GM19468 (cell line): ENCODE measurements at regions not wholly inside any gene's neighbourhood (a gene's known extent, or its start where the extent isn't known, plus 50 kb on each side); places are given as distances from the start of the nearest gene placed in this dataset.

ENCODE experiments used
- ATAC-seq: cut with Tn5 transposase; IDR thresholded peaks from one replicate; pipeline ENCODE4 v1.9.1; 2021; ENCODE audit warnings: mild to moderate bottlenecking, moderate library complexity, moderate number of reproducible peaks; ENCODE audit not compliant: unreplicated experiment; ENCODE audit errors: extremely low read depth

GRCh38 chr6:82073484-82073883 lies 174.1 kb downstream of the IBTK start:
- no peak for ATAC-seq

GRCh38 chr6:82072751-82073150 lies 174.8 kb downstream of the IBTK start:
- ATAC-seq, result no peak

- ATAC-seq, result no peak
These were observed 175.4 kb downstream of the IBTK start for GRCh38 chr6:82072121-82072521.

- no peak for ATAC-seq
These were observed 178.8 kb downstream of the IBTK start for GRCh38 chr6:82068721-82069120.

GRCh38 chr6:82066991-82067411 lies 180.5 kb downstream of the IBTK start:
- ATAC-seq, result peak; percentile 98

- ATAC-seq, result no peak
These were observed 181.3 kb downstream of the IBTK start for GRCh38 chr6:82066196-82066595.

GRCh38 chr6:82063574-82063973 lies 184.0 kb downstream of the IBTK start:
- ATAC-seq, result no peak

GRCh38 chr6:82062219-82062618 lies 185.3 kb downstream of the IBTK start:
- no peak for ATAC-seq

GRCh38 chr6:82057846-82058554 lies 189.5 kb downstream of the IBTK start:
- no peak for ATAC-seq

GRCh38 chr6:82056567-82056966 lies 191.0 kb downstream of the IBTK start:
- no peak for ATAC-seq

- no peak for ATAC-seq
These were observed 201.4 kb downstream of the IBTK start for GRCh38 chr6:82045965-82046756.

- ATAC-seq, result peak; percentile 42
These were observed 206.9 kb downstream of the IBTK start for GRCh38 chr6:82040405-82041221.

GRCh38 chr6:82038631-82039030 lies 208.9 kb downstream of the IBTK start:
- no peak for ATAC-seq

- no peak for ATAC-seq
These were observed 212.0 kb downstream of the IBTK start for GRCh38 chr6:82035526-82035925.

GRCh38 chr6:82033631-82034211 lies 213.8 kb downstream of the IBTK start:
- ATAC-seq, result no peak

- no peak for ATAC-seq
These were observed 215.1 kb downstream of the IBTK start for GRCh38 chr6:82032444-82032843.

GRCh38 chr6:82030761-82031503 lies 216.6 kb downstream of the IBTK start:
- ATAC-seq, result no peak

- no peak for ATAC-seq
These were observed 217.2 kb downstream of the IBTK start for GRCh38 chr6:82030301-82030700.

- ATAC-seq, result no peak
These were observed 222.3 kb downstream of the IBTK start for GRCh38 chr6:82025271-82025670.

- no peak for ATAC-seq
These were observed 224.9 kb downstream of the IBTK start for GRCh38 chr6:82022614-82023129.
